HCT116 (cell line): ENCODE measurements at regions not wholly inside any gene's neighbourhood (a gene's known extent, or its start where the extent isn't known, plus 50 kb on each side); places are given as distances from the start of the nearest gene placed in this dataset.

Experiments
- ATAC-seq: fragments of 200-7000 bp; cut with Tn5 transposase; 2 replicates; pipeline ENCODE4 v1.9.1; 2020; ENCODE audit warnings: mild to moderate bottlenecking, moderate library complexity
- BruUV-seq: library from RNA; stranded (reverse); fragments of 400-500 nt; replicated peaks from 2 replicates; lab custom pipeline; 2021; lab: Mats Ljungman, UMichigan
- CTCF ChIA-PET: fragments of 300-600 bp; sonication (Branson Sonifier 250); formaldehyde crosslinking; loops from one replicate; lab custom pipeline; 2021; ENCODE audit warnings: antibody characterized with exemption; lab: Charles Lee
- POLR2A ChIA-PET: fragments of 300-600, 350-600 bp; sonication (Branson Sonifier 250); formaldehyde crosslinking; loops from one replicate; lab custom pipeline; 2021; ENCODE audit warnings: antibody characterized with exemption; lab: Charles Lee
- RAD21 ChIA-PET, 2 experiments: fragments of 300-600 bp; sonication (Branson Sonifier 250); formaldehyde crosslinking; loops; one replicate each; lab custom pipeline; 2023; ENCODE audit warnings: low total read pairs in 2 of 2; ENCODE audit not compliant: uncharacterized antibody in 2 of 2, unreplicated experiment in 2 of 2, low non-redundant PET in 1 of 2; lab: Charles Lee
- DNase-seq: peaks from one replicate; pipeline ENCODE4 v3.0.0-alpha.2; 2010; ENCODE audit warnings: low read depth, low spot score
- H2AFZ ChIP-seq: fragments of 200-600 bp; shearing (Covaris generic), sonication (generic); 2 replicates; pipeline ENCODE4 v1.6.1; 2017; ENCODE audit warnings: low read depth, mixed run types, mixed read lengths, antibody characterized with exemption, low read length; ENCODE audit not compliant: poor library complexity, severe bottlenecking
- H3K27ac ChIP-seq: 2 replicates; pipeline ENCODE4 v1.5.1; 2012; ENCODE audit warnings: low read depth, low read length
- H3K27me3 ChIP-seq: fragments of 200-600 bp; sonication (generic); 2 replicates; pipeline ENCODE4 v1.6.1; 2016; ENCODE audit warnings: mixed run types, low read length, mixed read lengths; ENCODE audit not compliant: insufficient read depth
- H3K36me3 ChIP-seq, 2 experiments: fragments of 200-500 bp in 1 of 2; fragments of 200-600 bp in 1 of 2; sonication (Bioruptor generic) in 1 of 2; sonication (generic) in 1 of 2; 2 replicates each; pipeline versions ENCODE4 v1.5.1 to v1.6.1; 2014 to 2016; ENCODE audit warnings: low read length in 2 of 2, inconsistent platforms in 1 of 2, mixed read lengths in 1 of 2, mixed run types in 1 of 2; ENCODE audit not compliant: insufficient read depth in 2 of 2, control insufficient read depth in 1 of 2
- H3K4me1 ChIP-seq, 2 experiments: fragments of 200-600 bp in 1 of 2; sonication (generic) in 1 of 2; 2 replicates each; pipeline versions ENCODE4 v1.5.1 to v1.6.1; 2012 to 2017; ENCODE audit warnings: low read length in 2 of 2, inconsistent platforms in 1 of 2, mild to moderate bottlenecking in 1 of 2, mixed read lengths in 1 of 2, mixed run types in 1 of 2, moderate library complexity in 1 of 2; ENCODE audit not compliant: insufficient read depth in 2 of 2, control insufficient read depth in 1 of 2
- H3K4me2 ChIP-seq: fragments of 200-600 bp; sonication (generic); 2 replicates; pipeline ENCODE4 v1.6.1; 2017; ENCODE audit warnings: mixed run types, low read length, mixed read lengths
- H3K4me3 ChIP-seq, 2 experiments: fragments of 200-600 bp in 1 of 2; sonication (generic) in 1 of 2; replicated peaks in 1 of 2; 2 replicates each; pipeline ENCODE4 v1.5.1; 2011 to 2016; ENCODE audit warnings: low read length in 2 of 2, control low read depth in 1 of 2, low read depth in 1 of 2, mild to moderate bottlenecking in 1 of 2, mixed read lengths in 1 of 2, mixed run types in 1 of 2
- H3K79me2 ChIP-seq: fragments of 200-600 bp; sonication (generic); 2 replicates; pipeline ENCODE4 v1.6.1; 2017; ENCODE audit warnings: mild to moderate bottlenecking, mixed run types, low read length, moderate library complexity, mixed read lengths; ENCODE audit not compliant: insufficient read depth
- H3K9ac ChIP-seq: fragments of 200-600 bp; sonication (generic); 2 replicates; pipeline ENCODE4 v1.6.1; 2016; ENCODE audit warnings: low read length, mixed read lengths
- H3K9me2 ChIP-seq: fragments of 200-600 bp; sonication (generic), shearing (Covaris generic); 2 replicates; pipeline ENCODE4 v1.6.1; 2017; ENCODE audit warnings: mixed run types, mild to moderate bottlenecking, moderate library complexity; ENCODE audit not compliant: insufficient read depth
- H3K9me3 ChIP-seq, 2 experiments: fragments of 200-500 bp in 1 of 2; fragments of 200-600 bp in 1 of 2; sonication (Bioruptor generic) in 1 of 2; sonication (generic) in 1 of 2; 2 replicates each; pipeline ENCODE4 v1.6.1; 2014 to 2017; ENCODE audit warnings: low read length in 2 of 2, mixed read lengths in 2 of 2, inconsistent platforms in 1 of 2, low read depth in 1 of 2, mild to moderate bottlenecking in 1 of 2, mixed run types in 1 of 2, moderate library complexity in 1 of 2; ENCODE audit not compliant: control insufficient read depth in 1 of 2, insufficient read depth in 1 of 2
- H4K20me1 ChIP-seq: fragments of 200-600 bp; sonication (generic), shearing (Covaris generic); 2 replicates; pipeline ENCODE4 v1.6.1; 2017; ENCODE audit warnings: mixed run types, mild to moderate bottlenecking, moderate library complexity; ENCODE audit not compliant: insufficient read depth
- CTCF ChIP-seq, 3 experiments: fragments of 200-600 bp in 1 of 3; sonication (generic) in 1 of 3; IDR thresholded peaks in 2 of 3; conservative IDR thresholded peaks in 1 of 3; 2 replicates each; pipeline ENCODE4 v1.5.1; 2012 to 2017; ENCODE audit warnings: low read depth in 2 of 3, low read length in 2 of 3, antibody characterized with exemption in 1 of 3, borderline replicate concordance in 1 of 3, control low read depth in 1 of 3, mild to moderate bottlenecking in 1 of 3, mixed read lengths in 1 of 3, mixed run types in 1 of 3, moderate library complexity in 1 of 3; ENCODE audit not compliant: insufficient read depth in 1 of 3
- ELF1 ChIP-seq: IDR thresholded peaks from 2 replicates; pipeline ENCODE4 v1.6.1; 2012; ENCODE audit warnings: low read depth, borderline replicate concordance
- EZH2phosphoT487 ChIP-seq: fragments of 200-600 bp; IDR thresholded peaks from 2 replicates; pipeline ENCODE4 v1.6.1; 2018; ENCODE audit warnings: antibody characterized with exemption, borderline replicate concordance
- FOSL1 ChIP-seq: IDR thresholded peaks from 2 replicates; pipeline ENCODE4 v1.6.1; 2012; ENCODE audit warnings: low read depth
- MAX ChIP-seq: IDR thresholded peaks from 2 replicates; pipeline ENCODE4 v1.6.1; 2012
- RAD21 ChIP-seq: IDR thresholded peaks from 2 replicates; pipeline ENCODE4 v1.6.1; 2012; ENCODE audit warnings: low read depth, mild to moderate bottlenecking
- REST ChIP-seq: IDR thresholded peaks from 2 replicates; pipeline ENCODE4 v1.6.1; 2012; ENCODE audit warnings: low read depth
- TCF7L2 ChIP-seq: IDR thresholded peaks from 2 replicates; pipeline ENCODE4 v1.7.0; 2011; ENCODE audit warnings: borderline replicate concordance, inconsistent platforms; ENCODE audit not compliant: insufficient read depth, insufficient read length; ENCODE audit errors: extremely low read depth
- ZFX ChIP-seq: fragments of 450-650 bp; IDR thresholded peaks from 2 replicates; pipeline ENCODE4 v1.6.1; 2017
- intact Hi-C: fragments of 100-400 bp; cut with micrococcal nuclease; formaldehyde crosslinking; loops from 2 replicates; pipeline ENCODE4 v1.10.0; 2022

DNA sequence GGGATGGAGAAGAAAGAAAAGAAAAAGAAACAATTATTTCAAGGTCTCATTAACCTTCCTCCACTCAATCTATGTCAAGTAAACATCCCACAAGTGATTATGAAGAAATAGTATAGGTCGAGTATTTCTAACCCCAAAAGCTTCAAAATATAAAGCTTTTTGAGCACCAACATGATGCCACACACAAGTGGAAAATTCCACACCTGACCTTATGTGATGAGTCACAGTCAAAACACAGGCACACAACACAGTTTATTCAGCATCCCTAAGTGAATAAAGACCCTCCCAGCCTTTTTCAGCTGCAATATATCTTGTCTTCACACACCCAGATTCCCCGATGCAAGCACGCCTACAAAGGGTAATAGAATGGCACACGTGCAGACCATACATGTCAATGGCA lies 51.7 kb upstream of the VEGFC start:
- Histone ChIP-seq H2AFZ (no peak overlapping the region), H3K9ac (no peak overlapping the region), H3K4me1 (no peaks in the 10 kb centered on the region), H4K20me1 (no peaks in the 10 kb centered on the region), H3K9me2 (no peaks in the 10 kb centered on the region), H3K4me2 (no peak overlapping the region), H3K27me3 (no peaks in the 10 kb centered on the region), H3K27ac (no peak overlapping the region), H3K79me2 (no peaks in the 10 kb centered on the region), H3K4me3 (no peak overlapping the region), H3K36me3 (no peaks in the 10 kb centered on the region), H3K9me3 (no peaks in the 10 kb centered on the region)
- ChIA-PET CTCF (no interaction called here), RAD21 (no interaction called here), POLR2A (no interaction called here)
- intact Hi-C loops, result no loop called here
- BruUV-seq, result no TSS peak
- TF ChIP-seq FOSL1 (no peak), CTCF (IDR thresholded peaks at IDR 0.05 in 2 of 3, conservative IDR thresholded peaks at IDR 0.05 in 1 of 3; ENCODE audit: borderline replicate concordance in 1 of 3, insufficient read depth in 1 of 3, low read depth in 2 of 3, low read length in 2 of 3) (no peak), ELF1 (no peak), EZH2phosphoT487 (no peak), TCF7L2 (no peak), RAD21 (no peak), ZFX (no peak), MAX (no peak), REST (no peak)
- no peak for DNase-seq
- ATAC-seq, result no peak
